ENCODE measurements at regions not wholly inside any gene's neighbourhood (a gene's known extent, or its start where the extent isn't known, plus 50 kb on each side); places are given as distances from the start of the nearest gene placed in this dataset.

GRCh38 chr15:99475754-99476412 lies 89.9 kb upstream of the MEF2A start:
- TF ChIP-seq, protein P1, sequence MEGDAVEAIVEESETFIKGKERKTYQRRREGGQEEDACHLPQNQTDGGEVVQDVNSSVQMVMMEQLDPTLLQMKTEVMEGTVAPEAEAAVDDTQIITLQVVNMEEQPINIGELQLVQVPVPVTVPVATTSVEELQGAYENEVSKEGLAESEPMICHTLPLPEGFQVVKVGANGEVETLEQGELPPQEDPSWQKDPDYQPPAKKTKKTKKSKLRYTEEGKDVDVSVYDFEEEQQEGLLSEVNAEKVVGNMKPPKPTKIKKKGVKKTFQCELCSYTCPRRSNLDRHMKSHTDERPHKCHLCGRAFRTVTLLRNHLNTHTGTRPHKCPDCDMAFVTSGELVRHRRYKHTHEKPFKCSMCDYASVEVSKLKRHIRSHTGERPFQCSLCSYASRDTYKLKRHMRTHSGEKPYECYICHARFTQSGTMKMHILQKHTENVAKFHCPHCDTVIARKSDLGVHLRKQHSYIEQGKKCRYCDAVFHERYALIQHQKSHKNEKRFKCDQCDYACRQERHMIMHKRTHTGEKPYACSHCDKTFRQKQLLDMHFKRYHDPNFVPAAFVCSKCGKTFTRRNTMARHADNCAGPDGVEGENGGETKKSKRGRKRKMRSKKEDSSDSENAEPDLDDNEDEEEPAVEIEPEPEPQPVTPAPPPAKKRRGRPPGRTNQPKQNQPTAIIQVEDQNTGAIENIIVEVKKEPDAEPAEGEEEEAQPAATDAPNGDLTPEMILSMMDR (IDR thresholded peaks at IDR 0.05): no peak
- TF ChIP-seq EP300 (IDR thresholded peaks at IDR 0.05): no peak

Measured in ovary (tissue), 3 donors.